ENCODE measurements at regions not wholly inside any gene's neighbourhood (a gene's known extent, or its start where the extent isn't known, plus 50 kb on each side); places are given as distances from the start of the nearest gene placed in this dataset.
"Not testable (repeated sequence)": the region's sequence is repeated elsewhere in the genome, so short reads cannot be mapped to it uniquely, and the experiment has no call there.

DNA sequence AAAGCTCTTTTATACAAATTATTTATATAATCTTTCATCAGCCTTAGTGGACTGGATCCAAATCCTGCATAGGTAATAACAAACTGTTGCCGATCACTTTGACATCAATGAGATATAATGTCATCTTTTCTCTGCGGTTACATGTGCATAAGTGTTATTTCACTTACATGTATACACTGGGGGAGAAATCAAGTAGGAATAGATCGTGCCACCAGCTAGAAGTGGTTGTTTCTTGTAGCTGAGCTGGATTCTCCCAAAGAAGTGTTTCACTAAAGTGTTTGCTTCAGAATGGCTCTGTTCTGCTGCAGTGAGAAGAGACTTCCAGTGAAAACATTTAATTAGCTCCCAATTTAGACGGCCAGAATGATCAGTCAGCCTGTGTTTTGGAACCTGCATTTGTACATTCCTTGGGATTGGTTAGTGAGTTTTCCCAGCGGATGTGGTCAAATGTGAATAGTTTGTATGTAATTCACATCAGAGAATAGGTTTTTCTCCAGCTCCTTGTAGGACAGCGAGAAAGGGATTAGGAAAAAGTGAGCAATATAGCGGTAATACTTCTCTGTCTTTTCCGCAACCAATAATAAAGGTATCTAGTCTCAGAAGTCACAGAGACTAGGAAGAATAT lies 163.1 kb upstream of the CCN2 start:
- no peak for TF ChIP-seq CSDC2 (CRISPR knock-in tag; IDR thresholded peaks at IDR 0.05)
- peak; percentile 80 for ATAC-seq

DNA sequence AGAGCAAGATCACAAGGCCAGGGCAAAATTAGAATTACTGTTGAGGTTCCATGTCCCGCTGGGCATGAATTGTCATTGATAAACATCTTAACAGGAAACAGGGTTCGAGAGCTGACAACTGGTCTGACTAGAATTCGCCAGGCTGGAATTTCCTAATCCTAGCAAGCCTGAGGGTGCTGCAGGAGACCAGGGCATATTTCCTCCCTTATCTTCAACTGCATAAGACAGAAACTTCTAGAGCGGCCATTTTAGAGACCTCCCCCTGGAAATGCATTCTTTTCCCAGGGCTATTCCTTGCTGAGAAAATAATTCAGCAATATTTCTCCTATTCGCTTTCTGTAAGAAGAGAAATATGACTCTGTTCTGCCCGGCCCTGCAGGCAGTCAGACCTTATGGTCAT lies 158.6 kb upstream of the CCN2 start:
- not testable (repeated sequence) for ATAC-seq

DNA sequence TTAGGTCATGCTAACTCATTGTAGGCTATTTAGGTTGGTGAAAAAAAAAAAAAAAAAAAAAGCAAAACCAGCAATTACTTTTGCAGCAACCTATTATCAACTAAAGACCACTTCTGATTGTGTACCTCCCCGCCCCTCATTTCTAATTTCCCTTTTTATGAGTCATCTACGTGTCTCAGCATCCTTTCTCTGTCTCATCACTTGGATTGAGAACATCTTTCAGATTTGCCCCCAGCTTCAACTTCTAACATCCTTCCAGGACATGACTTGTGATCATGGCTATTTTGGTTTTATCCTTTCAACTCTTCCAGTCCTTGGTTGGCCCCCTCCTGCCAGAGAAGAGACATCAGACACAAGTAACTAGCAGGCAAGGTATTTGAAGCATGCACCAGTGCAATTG lies 156.7 kb upstream of the CCN2 start:
- no peak for ATAC-seq
- no peak for TF ChIP-seq ISL1 (CRISPR knock-in tag; IDR thresholded peaks at IDR 0.05)
- no peak for TF ChIP-seq OSR1 (CRISPR knock-in tag; IDR thresholded peaks at IDR 0.05)

DNA sequence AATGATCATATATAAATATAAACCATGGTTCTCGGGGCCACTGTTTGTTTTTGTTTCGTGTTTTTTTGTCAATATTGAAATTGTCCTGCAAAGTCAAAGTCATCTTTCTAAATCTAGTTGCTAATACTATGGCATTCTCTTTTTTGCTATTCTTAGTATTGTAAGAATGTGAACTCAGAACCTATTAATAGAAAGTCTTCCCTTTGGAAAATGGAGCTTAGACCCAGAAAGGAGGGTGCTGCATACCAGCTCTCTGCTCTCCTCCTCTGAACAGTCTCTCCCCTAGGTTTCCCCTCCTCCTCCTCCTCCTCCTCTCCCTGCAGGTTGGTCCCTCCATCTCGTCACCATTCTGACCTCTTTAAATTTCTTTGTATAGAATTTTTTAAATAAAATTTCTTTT lies 150.4 kb upstream of the CCN2 start:
- TF ChIP-seq, protein P1, sequence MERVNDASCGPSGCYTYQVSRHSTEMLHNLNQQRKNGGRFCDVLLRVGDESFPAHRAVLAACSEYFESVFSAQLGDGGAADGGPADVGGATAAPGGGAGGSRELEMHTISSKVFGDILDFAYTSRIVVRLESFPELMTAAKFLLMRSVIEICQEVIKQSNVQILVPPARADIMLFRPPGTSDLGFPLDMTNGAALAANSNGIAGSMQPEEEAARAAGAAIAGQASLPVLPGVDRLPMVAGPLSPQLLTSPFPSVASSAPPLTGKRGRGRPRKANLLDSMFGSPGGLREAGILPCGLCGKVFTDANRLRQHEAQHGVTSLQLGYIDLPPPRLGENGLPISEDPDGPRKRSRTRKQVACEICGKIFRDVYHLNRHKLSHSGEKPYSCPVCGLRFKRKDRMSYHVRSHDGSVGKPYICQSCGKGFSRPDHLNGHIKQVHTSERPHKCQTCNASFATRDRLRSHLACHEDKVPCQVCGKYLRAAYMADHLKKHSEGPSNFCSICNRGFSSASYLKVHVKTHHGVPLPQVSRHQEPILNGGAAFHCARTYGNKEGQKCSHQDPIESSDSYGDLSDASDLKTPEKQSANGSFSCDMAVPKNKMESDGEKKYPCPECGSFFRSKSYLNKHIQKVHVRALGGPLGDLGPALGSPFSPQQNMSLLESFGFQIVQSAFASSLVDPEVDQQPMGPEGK (CRISPR knock-in tag; IDR thresholded peaks at IDR 0.05; ENCODE audit: borderline replicate concordance), result no peak
- ATAC-seq, result peak; percentile 32; the same call in 2 of the 3 replicates

DNA sequence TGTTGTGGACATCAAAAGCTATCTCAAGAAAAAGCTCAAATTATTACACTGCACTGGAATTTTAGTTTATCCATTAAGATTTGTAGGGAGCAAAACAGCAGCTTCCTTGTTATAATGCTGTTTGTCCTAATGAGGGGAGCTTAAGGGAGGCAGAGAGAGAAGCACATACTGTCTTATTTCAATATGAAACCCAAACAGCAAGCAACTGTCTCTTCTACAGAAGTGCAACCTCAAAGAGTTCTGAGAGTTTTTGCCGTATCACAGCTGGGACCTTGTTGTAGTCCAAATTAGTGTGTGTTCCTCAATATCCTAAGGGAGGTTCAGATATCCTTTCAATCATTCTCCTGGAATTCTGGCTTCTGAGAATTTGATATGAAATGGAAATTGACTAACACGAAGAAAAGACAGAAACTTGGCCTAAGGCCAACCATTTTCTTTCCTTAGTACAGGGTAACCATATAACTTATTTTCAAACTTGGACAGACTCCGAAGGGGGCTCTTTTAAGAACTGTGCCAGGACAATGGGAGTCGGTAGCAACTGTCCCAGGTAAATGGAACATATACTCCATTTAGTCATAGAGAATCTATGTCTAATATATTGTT lies 149.3 kb upstream of the CCN2 start:
- ATAC-seq, result no peak
- no peak for TF ChIP-seq TCF4 (CRISPR knock-in tag; IDR thresholded peaks at IDR 0.05; ENCODE audit: borderline replicate concordance)
- TF ChIP-seq PPARA (CRISPR knock-in tag; IDR thresholded peaks at IDR 0.05; ENCODE audit: borderline replicate concordance), result no peak
- no peak for TF ChIP-seq ZC3H10 (CRISPR knock-in tag; IDR thresholded peaks at IDR 0.05)
- TF ChIP-seq, protein P1 (CRISPR knock-in tag; IDR thresholded peaks at IDR 0.05; ENCODE audit: borderline replicate concordance), result no peak
- TF ChIP-seq, protein P2, sequence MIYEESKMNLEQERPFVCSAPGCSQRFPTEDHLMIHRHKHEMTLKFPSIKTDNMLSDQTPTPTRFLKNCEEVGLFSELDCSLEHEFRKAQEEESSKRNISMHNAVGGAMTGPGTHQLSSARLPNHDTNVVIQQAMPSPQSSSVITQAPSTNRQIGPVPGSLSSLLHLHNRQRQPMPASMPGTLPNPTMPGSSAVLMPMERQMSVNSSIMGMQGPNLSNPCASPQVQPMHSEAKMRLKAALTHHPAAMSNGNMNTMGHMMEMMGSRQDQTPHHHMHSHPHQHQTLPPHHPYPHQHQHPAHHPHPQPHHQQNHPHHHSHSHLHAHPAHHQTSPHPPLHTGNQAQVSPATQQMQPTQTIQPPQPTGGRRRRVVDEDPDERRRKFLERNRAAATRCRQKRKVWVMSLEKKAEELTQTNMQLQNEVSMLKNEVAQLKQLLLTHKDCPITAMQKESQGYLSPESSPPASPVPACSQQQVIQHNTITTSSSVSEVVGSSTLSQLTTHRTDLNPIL (CRISPR knock-in tag; IDR thresholded peaks at IDR 0.05; ENCODE audit: low read depth), result no peak
- TF ChIP-seq, protein P3, sequence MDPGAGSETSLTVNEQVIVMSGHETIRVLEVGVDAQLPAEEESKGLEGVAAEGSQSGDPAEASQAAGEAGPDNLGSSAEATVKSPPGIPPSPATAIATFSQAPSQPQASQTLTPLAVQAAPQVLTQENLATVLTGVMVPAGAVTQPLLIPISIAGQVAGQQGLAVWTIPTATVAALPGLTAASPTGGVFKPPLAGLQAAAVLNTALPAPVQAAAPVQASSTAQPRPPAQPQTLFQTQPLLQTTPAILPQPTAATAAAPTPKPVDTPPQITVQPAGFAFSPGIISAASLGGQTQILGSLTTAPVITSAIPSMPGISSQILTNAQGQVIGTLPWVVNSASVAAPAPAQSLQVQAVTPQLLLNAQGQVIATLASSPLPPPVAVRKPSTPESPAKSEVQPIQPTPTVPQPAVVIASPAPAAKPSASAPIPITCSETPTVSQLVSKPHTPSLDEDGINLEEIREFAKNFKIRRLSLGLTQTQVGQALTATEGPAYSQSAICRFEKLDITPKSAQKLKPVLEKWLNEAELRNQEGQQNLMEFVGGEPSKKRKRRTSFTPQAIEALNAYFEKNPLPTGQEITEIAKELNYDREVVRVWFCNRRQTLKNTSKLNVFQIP (CRISPR knock-in tag; IDR thresholded peaks at IDR 0.05; ENCODE audit: borderline replicate concordance, low read depth), result no peak
- TF ChIP-seq ZNF565 (CRISPR knock-in tag; conservative IDR thresholded peaks at IDR 0.05; ENCODE audit: low read depth), result no peak
- TF ChIP-seq, protein P4, sequence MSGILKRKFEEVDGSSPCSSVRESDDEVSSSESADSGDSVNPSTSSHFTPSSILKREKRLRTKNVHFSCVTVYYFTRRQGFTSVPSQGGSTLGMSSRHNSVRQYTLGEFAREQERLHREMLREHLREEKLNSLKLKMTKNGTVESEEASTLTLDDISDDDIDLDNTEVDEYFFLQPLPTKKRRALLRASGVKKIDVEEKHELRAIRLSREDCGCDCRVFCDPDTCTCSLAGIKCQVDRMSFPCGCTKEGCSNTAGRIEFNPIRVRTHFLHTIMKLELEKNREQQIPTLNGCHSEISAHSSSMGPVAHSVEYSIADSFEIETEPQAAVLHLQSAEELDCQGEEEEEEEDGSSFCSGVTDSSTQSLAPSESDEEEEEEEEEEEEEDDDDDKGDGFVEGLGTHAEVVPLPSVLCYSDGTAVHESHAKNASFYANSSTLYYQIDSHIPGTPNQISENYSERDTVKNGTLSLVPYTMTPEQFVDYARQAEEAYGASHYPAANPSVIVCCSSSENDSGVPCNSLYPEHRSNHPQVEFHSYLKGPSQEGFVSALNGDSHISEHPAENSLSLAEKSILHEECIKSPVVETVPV (CRISPR knock-in tag; IDR thresholded peaks at IDR 0.05), result no peak
- TF ChIP-seq GLIS3 (CRISPR knock-in tag; IDR thresholded peaks at IDR 0.05), result no peak
- no peak for TF ChIP-seq CSDC2 (CRISPR knock-in tag; IDR thresholded peaks at IDR 0.05)
- TF ChIP-seq, protein P5, sequence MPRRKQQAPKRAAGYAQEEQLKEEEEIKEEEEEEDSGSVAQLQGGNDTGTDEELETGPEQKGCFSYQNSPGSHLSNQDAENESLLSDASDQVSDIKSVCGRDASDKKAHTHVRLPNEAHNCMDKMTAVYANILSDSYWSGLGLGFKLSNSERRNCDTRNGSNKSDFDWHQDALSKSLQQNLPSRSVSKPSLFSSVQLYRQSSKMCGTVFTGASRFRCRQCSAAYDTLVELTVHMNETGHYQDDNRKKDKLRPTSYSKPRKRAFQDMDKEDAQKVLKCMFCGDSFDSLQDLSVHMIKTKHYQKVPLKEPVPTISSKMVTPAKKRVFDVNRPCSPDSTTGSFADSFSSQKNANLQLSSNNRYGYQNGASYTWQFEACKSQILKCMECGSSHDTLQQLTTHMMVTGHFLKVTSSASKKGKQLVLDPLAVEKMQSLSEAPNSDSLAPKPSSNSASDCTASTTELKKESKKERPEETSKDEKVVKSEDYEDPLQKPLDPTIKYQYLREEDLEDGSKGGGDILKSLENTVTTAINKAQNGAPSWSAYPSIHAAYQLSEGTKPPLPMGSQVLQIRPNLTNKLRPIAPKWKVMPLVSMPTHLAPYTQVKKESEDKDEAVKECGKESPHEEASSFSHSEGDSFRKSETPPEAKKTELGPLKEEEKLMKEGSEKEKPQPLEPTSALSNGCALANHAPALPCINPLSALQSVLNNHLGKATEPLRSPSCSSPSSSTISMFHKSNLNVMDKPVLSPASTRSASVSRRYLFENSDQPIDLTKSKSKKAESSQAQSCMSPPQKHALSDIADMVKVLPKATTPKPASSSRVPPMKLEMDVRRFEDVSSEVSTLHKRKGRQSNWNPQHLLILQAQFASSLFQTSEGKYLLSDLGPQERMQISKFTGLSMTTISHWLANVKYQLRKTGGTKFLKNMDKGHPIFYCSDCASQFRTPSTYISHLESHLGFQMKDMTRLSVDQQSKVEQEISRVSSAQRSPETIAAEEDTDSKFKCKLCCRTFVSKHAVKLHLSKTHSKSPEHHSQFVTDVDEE (CRISPR knock-in tag; IDR thresholded peaks at IDR 0.05), result no peak
- TF ChIP-seq ESRRG (CRISPR knock-in tag; IDR thresholded peaks at IDR 0.05), result no peak
- TF ChIP-seq ZFP30 (CRISPR knock-in tag; IDR thresholded peaks at IDR 0.05), result no peak
- TF ChIP-seq OSR1 (CRISPR knock-in tag; IDR thresholded peaks at IDR 0.05), result no peak
- TF ChIP-seq RARB (CRISPR knock-in tag; IDR thresholded peaks at IDR 0.05), result no peak
- TF ChIP-seq ISL1 (CRISPR knock-in tag; IDR thresholded peaks at IDR 0.05), result no peak
- no peak for TF ChIP-seq BACH2 (CRISPR knock-in tag; IDR thresholded peaks at IDR 0.05; ENCODE audit: borderline replicate concordance)
- TF ChIP-seq ZNF8 (CRISPR knock-in tag; IDR thresholded peaks at IDR 0.05), result no peak
- no peak for TF ChIP-seq ARNTL (CRISPR knock-in tag; IDR thresholded peaks at IDR 0.05; ENCODE audit: borderline replicate concordance, low read depth)

Data from SK-N-SH treated with all-trans-retinoic acid at 6 μM for 48 hours (cell line).